Medulla oblongata (tissue), 1 donor: ENCODE measurements at regions not wholly inside any gene's neighbourhood (a gene's known extent, or its start where the extent isn't known, plus 50 kb on each side); places are given as distances from the start of the nearest gene placed in this dataset.
"Not testable (repeated sequence)": the region's sequence is repeated elsewhere in the genome, so short reads cannot be mapped to it uniquely, and the experiment has no call there.

Experiments
- DNase-seq: peaks from one replicate; pipeline ENCODE4 v3.0.0-alpha.2; 2015; ENCODE audit errors: extremely low spot score

GRCh38 chr14:87815121-87815520 is 177.9 kb downstream of the GALC start:
- DNase-seq = no peak

DNA sequence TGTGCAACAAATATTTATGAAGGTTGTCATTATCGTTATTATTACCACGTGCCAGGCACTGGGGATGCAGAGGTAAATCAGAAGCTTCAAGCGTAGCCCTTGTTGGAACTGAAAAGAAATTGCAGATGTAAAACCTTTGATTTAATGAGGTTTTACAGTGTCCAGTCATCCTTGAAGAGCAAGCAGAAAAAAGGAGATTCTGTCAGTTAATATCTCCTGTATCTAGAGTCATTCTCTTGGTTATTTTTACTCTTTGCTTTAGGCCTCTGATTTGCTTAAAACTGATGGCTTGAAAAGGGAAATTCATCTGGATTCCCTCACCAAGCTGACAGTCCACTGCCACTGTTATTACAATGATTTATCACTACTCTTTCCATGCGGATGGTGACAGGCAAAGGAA is 179.3 kb downstream of the GALC start:
- DNase-seq = no peak

- no peak for DNase-seq
Observed at GRCh38 chr14:87813211-87813610, 179.8 kb downstream of the GALC start.

DNA sequence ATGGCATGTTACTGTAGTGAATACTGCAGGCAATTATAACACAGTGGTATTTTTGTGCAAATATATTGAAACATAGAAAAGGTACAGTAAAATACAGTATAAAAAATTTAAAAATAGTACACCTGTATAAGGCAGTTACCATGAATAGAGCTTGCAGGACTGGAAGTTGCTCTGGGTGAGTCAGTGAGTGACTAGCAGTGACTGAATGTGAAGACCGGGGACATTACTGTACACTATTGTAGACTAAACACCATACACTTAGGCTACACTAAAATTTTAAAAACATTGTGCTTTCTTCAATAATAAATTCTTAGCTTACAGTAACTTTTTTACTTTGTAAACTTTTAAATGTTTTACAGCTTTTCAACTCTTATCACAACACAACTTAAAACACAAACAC is 181.7 kb downstream of the GALC start:
- DNase-seq = no peak

- DNase-seq = no peak
Observed at GRCh38 chr14:87810711-87811110, 182.3 kb downstream of the GALC start.

DNA sequence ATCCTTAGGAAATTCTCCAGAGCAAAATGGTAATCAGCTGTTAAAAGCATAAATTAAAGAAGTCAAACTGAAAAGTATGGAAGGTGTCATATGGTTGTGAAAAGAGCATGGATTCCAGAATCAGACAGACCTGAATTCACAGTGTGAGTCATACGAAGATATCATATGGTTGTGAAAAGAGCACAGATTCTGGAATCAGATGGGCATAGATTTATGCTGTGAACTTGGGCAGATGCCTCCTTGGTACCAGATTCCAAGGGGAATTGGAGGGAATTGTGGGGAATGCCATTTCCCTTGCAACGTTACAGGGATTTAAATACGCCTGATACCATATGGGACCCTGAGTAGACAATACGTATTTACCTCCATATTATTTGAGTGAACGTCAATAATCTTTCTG is 183.7 kb downstream of the GALC start:
- DNase-seq = no peak

GRCh38 chr14:87805315-87805723 is 187.7 kb downstream of the GALC start:
- peak; percentile 5 for DNase-seq

GRCh38 chr14:87800216-87800615 is 192.8 kb downstream of the GALC start:
- DNase-seq = no peak

DNA sequence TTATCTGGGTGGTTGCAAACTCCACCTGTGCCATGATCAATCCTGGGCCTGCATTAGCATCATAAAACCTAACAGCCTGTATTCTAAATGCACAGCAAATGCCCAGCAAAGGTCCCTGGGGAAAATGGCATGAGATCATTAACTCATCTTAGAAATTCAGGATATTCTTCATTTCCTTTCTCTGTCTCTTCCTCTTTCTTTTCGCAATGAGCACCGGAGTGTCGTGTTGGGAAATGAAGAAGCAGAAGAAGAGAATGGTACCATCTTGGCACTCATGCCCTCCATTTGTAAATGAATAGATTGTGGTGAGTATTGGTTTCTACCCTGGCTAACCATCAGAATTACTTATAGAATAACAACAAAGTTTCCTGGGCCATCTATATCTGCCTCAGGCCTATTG is 193.6 kb downstream of the GALC start:
- no peak for DNase-seq

GRCh38 chr14:87797001-87797400 is 196.0 kb downstream of the GALC start:
- no peak for DNase-seq

- DNase-seq = no peak
Observed at GRCh38 chr14:87794561-87794960, 198.4 kb downstream of the GALC start.

- no peak for DNase-seq
Observed at GRCh38 chr14:87785897-87786296, 207.1 kb downstream of the GALC start.

GRCh38 chr14:87784386-87784785 is 208.6 kb downstream of the GALC start:
- no peak for DNase-seq

DNA sequence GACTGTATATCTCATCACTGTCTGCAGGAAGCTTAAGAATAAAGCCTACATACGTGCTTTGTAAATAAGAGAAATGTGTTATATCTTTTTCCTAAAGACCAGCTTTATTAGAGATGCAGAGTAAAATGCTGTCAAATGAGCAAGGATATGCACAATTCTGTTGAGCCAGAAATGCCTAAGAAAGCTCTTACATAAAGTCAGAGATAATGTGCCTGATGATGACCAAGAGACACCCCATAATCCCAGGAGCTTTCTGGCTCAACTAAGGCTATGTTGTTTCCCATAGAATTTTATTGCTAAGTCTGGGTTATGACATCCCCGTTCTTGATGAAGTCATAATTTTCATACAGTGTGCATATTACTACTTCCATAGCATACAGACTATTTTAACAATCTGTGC is 209.9 kb downstream of the GALC start:
- no peak for DNase-seq

- DNase-seq = no peak
Observed at GRCh38 chr14:87772854-87773253, 220.1 kb downstream of the GALC start.

GRCh38 chr14:87767567-87767901 is 225.4 kb downstream of the GALC start:
- no peak for DNase-seq

GRCh38 chr14:87758876-87759275 is 234.1 kb downstream of the GALC start:
- DNase-seq = no peak

DNA sequence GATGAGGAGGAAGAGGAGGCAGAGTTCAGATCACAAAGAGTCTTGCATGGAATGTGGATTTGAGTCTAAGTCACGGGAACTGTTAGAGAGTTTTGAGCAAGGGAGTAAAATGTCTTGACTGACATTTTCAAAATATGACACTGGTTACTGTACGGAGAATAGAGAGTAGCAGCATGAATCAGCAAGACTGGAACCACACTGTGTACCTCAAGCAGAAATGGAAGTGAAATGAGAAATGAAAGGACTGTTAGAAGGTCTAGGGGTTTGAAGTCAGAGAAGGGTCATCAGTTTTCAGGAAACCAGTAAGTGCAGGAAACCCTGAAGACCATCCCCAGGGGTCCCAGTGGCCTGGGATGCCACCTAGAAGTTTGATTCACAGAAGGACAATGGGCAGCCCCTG is 236.3 kb downstream of the GALC start:
- DNase-seq = no peak

DNA sequence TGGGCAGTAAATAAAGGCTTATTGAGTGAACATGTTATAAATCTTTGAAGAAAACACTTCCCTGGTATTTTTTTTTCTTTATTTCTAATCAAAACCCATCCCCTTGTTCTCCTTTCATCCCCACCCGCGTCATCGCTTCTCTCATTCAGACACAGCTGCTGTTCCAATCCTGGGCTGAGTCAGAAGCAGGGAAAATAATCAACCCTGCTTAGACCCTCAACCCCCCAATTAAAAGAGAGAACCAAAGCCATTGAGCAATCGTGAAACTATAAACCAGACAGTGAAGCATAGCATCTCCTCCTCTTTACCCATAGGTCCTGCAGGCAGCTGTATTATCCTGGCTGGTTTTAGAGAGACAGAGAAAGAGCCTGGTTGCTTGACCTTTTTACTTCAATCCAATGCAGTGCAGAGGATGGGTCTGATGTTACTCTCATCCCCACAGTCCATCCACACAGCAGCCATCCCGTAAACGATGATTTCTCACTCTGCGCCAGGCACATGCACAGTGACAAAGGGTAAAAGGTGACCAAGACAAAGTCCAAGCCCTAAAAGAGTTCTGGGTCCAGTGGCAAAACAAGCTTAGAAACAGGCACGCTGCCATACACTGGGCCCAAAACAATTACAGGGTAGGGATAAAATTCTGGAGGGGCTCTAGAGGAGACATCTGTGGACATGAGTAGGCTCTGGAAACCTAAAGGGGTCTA is 238.3 kb downstream of the GALC start:
- DNase-seq = no peak

- DNase-seq = no peak
Observed at GRCh38 chr14:87748558-87748957, 244.4 kb downstream of the GALC start.

DNA sequence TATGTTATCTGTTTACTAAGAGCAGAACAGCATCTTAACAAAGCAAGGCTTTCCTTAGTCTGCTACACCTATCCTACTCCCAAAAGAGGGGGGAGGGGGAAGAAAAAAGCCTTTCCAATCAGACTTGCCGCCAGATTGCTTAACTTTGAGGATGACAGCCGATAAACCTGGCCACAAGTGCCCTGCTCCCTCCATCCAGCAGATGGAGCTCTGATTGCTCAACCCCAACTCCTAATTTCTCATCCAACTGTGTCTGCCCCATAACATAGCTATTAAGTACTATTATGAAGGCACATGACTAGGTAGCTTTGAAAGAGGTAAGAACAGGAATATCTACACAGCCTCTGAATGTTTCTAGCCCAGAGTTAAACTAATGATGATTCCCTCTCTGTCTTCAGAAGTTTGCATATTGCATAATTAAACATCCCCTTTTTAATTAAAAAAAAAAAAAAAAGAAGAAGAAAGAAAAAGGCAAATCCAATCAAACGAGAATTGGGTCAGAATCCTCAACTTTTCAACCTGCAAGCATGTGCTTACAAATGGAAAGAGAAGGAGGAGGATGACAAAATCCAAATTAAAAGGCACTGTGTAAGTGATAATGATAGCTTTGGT is 247.4 kb downstream of the GALC start:
- peak; percentile 46 for DNase-seq

DNA sequence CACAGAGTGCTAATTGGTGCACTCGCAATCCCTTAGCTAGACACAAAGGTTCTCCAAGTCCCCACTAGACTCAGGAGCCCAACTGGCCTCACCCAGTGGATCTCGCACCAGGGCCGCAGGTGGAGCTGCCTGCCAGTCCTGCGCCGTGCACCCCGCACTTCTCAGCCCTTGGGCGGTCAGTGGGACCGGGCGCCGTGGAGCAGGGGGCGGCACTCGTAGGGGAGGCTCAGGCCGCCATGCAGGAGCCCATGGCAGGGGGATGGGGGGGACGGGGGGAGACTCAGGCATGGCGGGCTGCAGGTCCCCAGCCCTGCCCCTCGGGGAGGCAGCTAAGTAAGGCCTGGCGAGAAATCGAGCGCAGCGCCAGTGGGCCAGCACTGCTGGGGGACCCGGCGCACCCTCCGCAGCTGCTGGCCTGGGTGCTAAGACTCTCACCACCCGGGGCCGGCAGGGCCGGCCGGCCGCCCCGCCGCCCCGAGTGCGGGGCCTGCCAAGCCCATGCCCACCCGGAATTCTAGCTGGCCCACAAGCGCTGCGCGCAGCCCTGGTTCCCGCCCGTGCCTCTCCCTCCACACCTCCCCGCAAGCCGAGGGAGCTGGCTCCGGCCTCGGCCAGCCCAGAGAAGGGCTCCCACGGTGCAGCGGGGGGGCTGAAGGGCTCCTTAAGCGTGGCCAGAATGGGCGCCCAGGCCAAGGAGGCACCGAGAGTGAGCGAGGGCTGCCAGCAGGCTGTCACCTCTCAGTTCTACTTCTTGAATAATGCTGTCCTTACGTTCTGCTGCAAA is 258.2 kb downstream of the GALC start:
- DNase-seq = not testable (repeated sequence)

- DNase-seq = not testable (repeated sequence)
Observed at GRCh38 chr14:87733115-87733514, 259.9 kb downstream of the GALC start.
